ENCODE measurements at regions not wholly inside any gene's neighbourhood (a gene's known extent, or its start where the extent isn't known, plus 50 kb on each side); places are given as distances from the start of the nearest gene placed in this dataset.

DNA sequence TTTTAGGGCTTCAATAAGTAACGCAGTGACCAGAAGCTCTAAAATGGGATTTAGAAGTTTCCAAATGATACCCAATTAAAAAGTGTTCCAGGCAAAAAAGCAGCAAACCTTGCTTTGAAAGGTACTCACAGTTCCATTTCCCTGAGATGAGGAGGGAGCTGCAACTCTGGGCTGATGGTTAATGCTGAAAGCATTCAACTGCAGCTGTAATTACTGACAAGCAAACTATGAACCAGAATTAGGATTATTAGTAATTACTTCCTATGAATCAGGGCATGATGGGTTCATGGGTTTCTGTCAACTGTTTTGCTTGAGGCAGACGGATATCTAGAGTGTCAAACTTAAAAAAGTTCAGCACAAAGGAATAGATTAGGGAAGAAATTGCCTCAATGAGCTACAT lies 357.4 kb downstream of the STIM2 start:
- Histone ChIP-seq H3K4me1 (ENCODE audit: insufficient read depth, low read length) (no peaks in the 10 kb centered on the region), H3K9me3 (ENCODE audit: insufficient read depth, low read depth, low read length) (no peaks in the 10 kb centered on the region), H3K27me3 (ENCODE audit: insufficient read depth, low read length) (no peaks in the 10 kb centered on the region), H3K27ac (ENCODE audit: low read length) (no peak overlapping the region), H3K4me3 (ENCODE audit: low read length) (no peak overlapping the region), H3K9ac (ENCODE audit: low read depth, low read length) (no peak overlapping the region), H3K36me3 (ENCODE audit: insufficient read depth, low read depth, low read length) (no peaks in the 10 kb centered on the region)

DNA sequence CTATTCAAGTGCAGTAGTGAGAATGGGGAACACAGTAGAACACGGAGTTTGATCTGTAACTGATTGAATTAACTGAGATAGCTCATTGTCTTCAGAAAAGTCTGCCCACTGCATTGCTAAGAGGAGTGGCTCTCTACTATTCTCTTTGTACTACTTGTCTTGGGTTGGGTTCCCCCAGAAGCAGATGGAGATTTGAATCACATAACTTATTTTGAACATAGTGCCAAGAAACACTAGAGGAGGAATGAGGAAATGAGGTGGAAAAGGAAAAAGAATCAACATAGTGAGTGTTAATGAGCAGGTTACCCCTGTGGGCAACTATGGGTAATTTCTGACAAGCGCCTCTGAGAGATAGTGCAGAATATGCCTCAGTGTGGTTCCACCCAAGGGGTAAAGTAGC lies 362.7 kb downstream of the STIM2 start:
- Histone ChIP-seq H3K27me3 (ENCODE audit: insufficient read depth, low read length) (no peaks in the 10 kb centered on the region), H3K4me1 (ENCODE audit: insufficient read depth, low read length) (no peaks in the 10 kb centered on the region), H3K27ac (ENCODE audit: low read length) (no peak overlapping the region), H3K9ac (ENCODE audit: low read depth, low read length) (no peak overlapping the region), H3K4me3 (ENCODE audit: low read length) (no peak overlapping the region), H3K36me3 (ENCODE audit: insufficient read depth, low read depth, low read length) (no peaks in the 10 kb centered on the region), H3K9me3 (ENCODE audit: insufficient read depth, low read depth, low read length) (no peaks in the 10 kb centered on the region)

DNA sequence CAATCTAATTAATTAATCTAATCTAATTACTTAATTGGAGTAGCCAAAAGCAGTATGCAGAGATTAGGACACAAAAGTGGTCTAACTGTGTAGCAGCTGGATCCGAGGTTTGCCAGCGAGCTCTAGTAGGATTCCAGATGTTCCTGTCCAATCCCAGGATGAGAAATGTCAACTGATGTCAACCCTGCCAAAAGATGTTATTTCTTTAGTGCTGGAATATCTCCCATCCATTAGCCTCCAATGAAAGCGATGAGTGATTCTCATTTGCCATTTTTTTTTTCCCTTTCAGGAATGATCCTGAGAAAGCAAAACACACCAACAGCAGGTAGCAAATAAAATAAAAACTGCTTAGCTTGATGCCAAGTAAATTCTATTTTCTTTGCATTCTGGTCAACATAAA lies 372.9 kb downstream of the STIM2 start:
- no peak overlapping the region for H3K4me3 ChIP-seq (ENCODE audit: low read length)
- H3K9me3 ChIP-seq (ENCODE audit: insufficient read depth, low read depth, low read length) = no peaks in the 10 kb centered on the region
- no peak overlapping the region for H3K27ac ChIP-seq (ENCODE audit: low read length)
- no peak overlapping the region for H3K9ac ChIP-seq (ENCODE audit: low read depth, low read length)
- no peaks in the 10 kb centered on the region for H3K36me3 ChIP-seq (ENCODE audit: insufficient read depth, low read depth, low read length)
- H3K27me3 ChIP-seq (ENCODE audit: insufficient read depth, low read length) = no peaks in the 10 kb centered on the region
- H3K4me1 ChIP-seq (ENCODE audit: insufficient read depth, low read length) = no peaks in the 10 kb centered on the region

DNA sequence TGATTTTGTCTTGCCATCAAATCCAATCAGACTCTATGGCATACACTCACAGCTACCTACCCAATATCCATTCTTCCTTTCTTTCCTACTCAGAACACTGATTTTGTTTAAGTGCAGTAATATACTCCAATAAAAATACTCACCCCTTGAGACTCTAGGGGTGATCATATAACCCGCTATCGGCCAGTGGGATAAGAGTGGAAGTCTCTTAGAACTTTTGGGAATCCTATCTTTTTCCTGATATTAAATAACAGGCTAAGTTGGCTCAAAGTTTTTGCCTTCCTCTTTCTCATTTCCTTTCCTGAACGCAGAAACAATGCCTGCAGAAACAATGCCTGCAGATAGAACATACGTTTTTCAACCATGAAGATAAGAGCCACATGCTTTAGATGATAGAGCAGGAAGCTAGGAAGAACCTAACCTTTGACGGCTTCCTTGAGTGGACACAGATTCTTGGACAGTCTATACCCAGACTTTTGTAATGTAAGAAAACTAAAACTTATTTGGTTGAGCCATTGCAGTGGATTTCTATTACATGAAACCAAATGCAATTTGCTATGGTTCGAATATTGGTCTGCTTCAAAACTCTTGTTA lies 373.8 kb downstream of the STIM2 start:
- Histone ChIP-seq H3K36me3 (ENCODE audit: insufficient read depth, low read depth, low read length) (no peaks in the 10 kb centered on the region), H3K27ac (ENCODE audit: low read length) (no peak overlapping the region), H3K9ac (ENCODE audit: low read depth, low read length) (no peak overlapping the region), H3K4me1 (ENCODE audit: insufficient read depth, low read length) (no peaks in the 10 kb centered on the region), H3K4me3 (ENCODE audit: low read length) (no peak overlapping the region), H3K27me3 (ENCODE audit: insufficient read depth, low read length) (no peaks in the 10 kb centered on the region), H3K9me3 (ENCODE audit: insufficient read depth, low read depth, low read length) (no peaks in the 10 kb centered on the region)

GRCh38 chr4:27239641-27240040 lies 379.0 kb downstream of the STIM2 start:
- Histone ChIP-seq H3K36me3 (ENCODE audit: insufficient read depth, low read depth, low read length) (no peaks in the 10 kb centered on the region), H3K9me3 (ENCODE audit: insufficient read depth, low read depth, low read length) (no peaks in the 10 kb centered on the region), H3K27me3 (ENCODE audit: insufficient read depth, low read length) (no peaks in the 10 kb centered on the region), H3K9ac (ENCODE audit: low read depth, low read length) (no peak overlapping the region), H3K27ac (ENCODE audit: low read length) (no peak overlapping the region), H3K4me3 (ENCODE audit: low read length) (no peak overlapping the region), H3K4me1 (ENCODE audit: insufficient read depth, low read length) (no peaks in the 10 kb centered on the region)

DNA sequence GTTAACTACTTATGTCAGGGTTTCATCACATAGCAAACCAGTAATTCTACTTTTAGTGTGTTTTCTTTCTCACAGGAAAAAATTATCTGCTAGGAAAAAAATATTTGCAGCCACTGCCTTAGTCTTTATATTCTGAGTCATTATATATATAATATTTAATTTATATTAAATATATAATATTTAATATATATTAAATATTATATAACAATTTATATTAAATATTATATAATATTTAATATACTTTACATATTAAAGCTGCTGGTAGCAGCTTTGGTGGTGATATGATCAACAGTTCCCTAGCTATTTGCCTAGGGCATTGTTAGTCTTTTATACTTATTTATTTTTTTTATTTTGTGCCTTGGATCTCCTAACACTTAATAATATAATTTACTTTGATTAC lies 381.6 kb downstream of the STIM2 start:
- no peaks in the 10 kb centered on the region for H3K36me3 ChIP-seq (ENCODE audit: insufficient read depth, low read depth, low read length)
- H3K27me3 ChIP-seq (ENCODE audit: insufficient read depth, low read length) = no peaks in the 10 kb centered on the region
- no peaks in the 10 kb centered on the region for H3K9me3 ChIP-seq (ENCODE audit: insufficient read depth, low read depth, low read length)
- H3K27ac ChIP-seq (ENCODE audit: low read length) = no peak overlapping the region
- H3K4me1 ChIP-seq (ENCODE audit: insufficient read depth, low read length) = no peaks in the 10 kb centered on the region
- no peak overlapping the region for H3K4me3 ChIP-seq (ENCODE audit: low read length)
- no peak overlapping the region for H3K9ac ChIP-seq (ENCODE audit: low read depth, low read length)

GRCh38 chr4:27245216-27245615 lies 384.6 kb downstream of the STIM2 start:
- Histone ChIP-seq H3K27ac (ENCODE audit: low read length) (no peak overlapping the region), H3K4me1 (ENCODE audit: insufficient read depth, low read length) (no peaks in the 10 kb centered on the region), H3K9ac (ENCODE audit: low read depth, low read length) (no peak overlapping the region), H3K36me3 (ENCODE audit: insufficient read depth, low read depth, low read length) (no peaks in the 10 kb centered on the region), H3K4me3 (ENCODE audit: low read length) (no peak overlapping the region), H3K27me3 (ENCODE audit: insufficient read depth, low read length) (no peaks in the 10 kb centered on the region), H3K9me3 (ENCODE audit: insufficient read depth, low read depth, low read length) (no peaks in the 10 kb centered on the region)

GRCh38 chr4:27248829-27249228 lies 388.2 kb downstream of the STIM2 start:
- Histone ChIP-seq H3K9me3 (ENCODE audit: insufficient read depth, low read depth, low read length) (no peaks in the 10 kb centered on the region), H3K4me1 (ENCODE audit: insufficient read depth, low read length) (peaks cover under 1% of the 10 kb centered on the region; the same call in 1 of the 2 replicates), H3K27me3 (ENCODE audit: insufficient read depth, low read length) (no peaks in the 10 kb centered on the region), H3K4me3 (ENCODE audit: low read length) (no peak overlapping the region), H3K27ac (ENCODE audit: low read length) (no peak overlapping the region), H3K36me3 (ENCODE audit: insufficient read depth, low read depth, low read length) (no peaks in the 10 kb centered on the region), H3K9ac (ENCODE audit: low read depth, low read length) (no peak overlapping the region)

GRCh38 chr4:27251771-27252170 lies 391.1 kb downstream of the STIM2 start:
- Histone ChIP-seq H3K27ac (ENCODE audit: low read length) (no peak overlapping the region), H3K4me3 (ENCODE audit: low read length) (no peak overlapping the region), H3K27me3 (ENCODE audit: insufficient read depth, low read length) (no peaks in the 10 kb centered on the region), H3K9ac (ENCODE audit: low read depth, low read length) (no peak overlapping the region), H3K4me1 (ENCODE audit: insufficient read depth, low read length) (peaks cover 6% of the 10 kb centered on the region; the same call in 1 of the 2 replicates), H3K9me3 (ENCODE audit: insufficient read depth, low read depth, low read length) (no peaks in the 10 kb centered on the region), H3K36me3 (ENCODE audit: insufficient read depth, low read depth, low read length) (no peaks in the 10 kb centered on the region)

DNA sequence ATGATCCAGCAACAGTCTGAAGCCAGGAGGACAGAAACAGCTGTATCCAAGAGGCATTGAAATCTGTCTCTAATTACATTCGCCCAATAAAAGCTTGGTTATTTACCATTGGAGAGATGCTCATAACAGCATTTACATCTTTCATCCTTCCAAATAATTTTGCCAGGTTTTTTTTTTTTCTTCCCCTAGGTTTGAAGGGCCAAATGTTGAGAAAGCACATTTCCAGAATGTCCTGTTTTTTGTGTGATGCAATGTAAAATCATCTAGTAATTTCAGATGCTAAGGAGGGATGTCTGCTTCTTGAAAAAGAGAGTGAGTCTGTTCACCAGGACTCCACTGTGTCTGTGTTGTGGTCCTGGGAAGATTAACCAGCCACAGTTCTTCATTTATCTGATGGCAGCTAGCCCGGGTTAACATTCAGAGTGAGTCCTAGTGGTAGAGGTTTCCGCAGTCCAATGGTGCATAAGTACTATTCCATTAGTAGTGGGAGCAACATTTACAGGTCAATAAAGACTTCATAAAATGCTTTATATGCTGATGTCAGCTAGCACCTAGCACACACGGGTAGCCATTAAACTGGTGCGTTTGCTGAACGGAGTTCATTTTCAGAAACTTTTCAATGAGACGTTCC lies 406.8 kb downstream of the STIM2 start:
- H3K27me3 ChIP-seq (ENCODE audit: insufficient read depth, low read length) = no peaks in the 10 kb centered on the region
- H3K9me3 ChIP-seq (ENCODE audit: insufficient read depth, low read depth, low read length) = no peaks in the 10 kb centered on the region
- no peaks in the 10 kb centered on the region for H3K36me3 ChIP-seq (ENCODE audit: insufficient read depth, low read depth, low read length)
- H3K9ac ChIP-seq (ENCODE audit: low read depth, low read length) = no peak overlapping the region
- H3K4me1 ChIP-seq (ENCODE audit: insufficient read depth, low read length) = peaks cover 9% of the 10 kb centered on the region; the same call in 1 of the 2 replicates
- no peak overlapping the region for H3K4me3 ChIP-seq (ENCODE audit: low read length)
- no peak overlapping the region for H3K27ac ChIP-seq (ENCODE audit: low read length)

GRCh38 chr4:27267970-27268355 lies 407.3 kb downstream of the STIM2 start:
- Histone ChIP-seq H3K27ac (ENCODE audit: low read length) (no peak overlapping the region), H3K36me3 (ENCODE audit: insufficient read depth, low read depth, low read length) (no peaks in the 10 kb centered on the region), H3K9me3 (ENCODE audit: insufficient read depth, low read depth, low read length) (no peaks in the 10 kb centered on the region), H3K27me3 (ENCODE audit: insufficient read depth, low read length) (no peaks in the 10 kb centered on the region), H3K4me1 (ENCODE audit: insufficient read depth, low read length) (peaks cover 12% of the 10 kb centered on the region; the same call in 1 of the 2 replicates), H3K9ac (ENCODE audit: low read depth, low read length) (no peak overlapping the region), H3K4me3 (ENCODE audit: low read length) (no peak overlapping the region)

GRCh38 chr4:27270435-27270834 lies 409.8 kb downstream of the STIM2 start:
- Histone ChIP-seq H3K36me3 (ENCODE audit: insufficient read depth, low read depth, low read length) (no peaks in the 10 kb centered on the region), H3K27me3 (ENCODE audit: insufficient read depth, low read length) (no peaks in the 10 kb centered on the region), H3K9me3 (ENCODE audit: insufficient read depth, low read depth, low read length) (no peaks in the 10 kb centered on the region), H3K9ac (ENCODE audit: low read depth, low read length) (no peak overlapping the region), H3K4me3 (ENCODE audit: low read length) (no peak overlapping the region), H3K4me1 (ENCODE audit: insufficient read depth, low read length) (peaks cover 12% of the 10 kb centered on the region; the same call in 1 of the 2 replicates), H3K27ac (ENCODE audit: low read length) (no peak overlapping the region)

Data from iPS-20b (cell line).